HUDEP-2 (cell line): ENCODE measurements at regions not wholly inside any gene's neighbourhood (a gene's known extent, or its start where the extent isn't known, plus 50 kb on each side); places are given as distances from the start of the nearest gene placed in this dataset.
"Not testable (repeated sequence)": the region's sequence is repeated elsewhere in the genome, so short reads cannot be mapped to it uniquely, and the experiment has no call there.

Source experiments
- DNase-seq, 76 experiments: peaks; one replicate each; lab custom pipeline; 2025; ENCODE audit not compliant: unreplicated experiment in 76 of 76; lab: John Stamatoyannopoulos, UW

DNA sequence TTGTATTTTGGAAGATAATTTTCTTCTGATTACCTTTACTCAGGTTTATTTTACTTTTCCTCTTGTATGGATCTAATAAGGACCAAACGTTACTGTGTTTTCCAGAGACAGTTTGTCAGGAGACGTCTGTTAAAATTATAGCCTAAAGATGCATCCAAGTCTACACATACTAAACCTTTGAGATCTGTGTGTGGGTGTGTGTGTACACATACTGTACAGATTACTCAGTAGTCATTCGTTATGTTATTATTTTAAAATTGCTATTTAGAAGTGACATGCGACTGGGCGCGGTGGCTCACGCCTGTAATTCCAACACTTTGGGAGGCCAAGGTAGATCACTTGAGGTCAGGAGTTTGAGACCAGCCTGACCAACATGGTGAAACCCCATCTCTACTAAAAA lies 51.6 kb upstream of the CNTLN start:
- no peak for DNase-seq

DNA sequence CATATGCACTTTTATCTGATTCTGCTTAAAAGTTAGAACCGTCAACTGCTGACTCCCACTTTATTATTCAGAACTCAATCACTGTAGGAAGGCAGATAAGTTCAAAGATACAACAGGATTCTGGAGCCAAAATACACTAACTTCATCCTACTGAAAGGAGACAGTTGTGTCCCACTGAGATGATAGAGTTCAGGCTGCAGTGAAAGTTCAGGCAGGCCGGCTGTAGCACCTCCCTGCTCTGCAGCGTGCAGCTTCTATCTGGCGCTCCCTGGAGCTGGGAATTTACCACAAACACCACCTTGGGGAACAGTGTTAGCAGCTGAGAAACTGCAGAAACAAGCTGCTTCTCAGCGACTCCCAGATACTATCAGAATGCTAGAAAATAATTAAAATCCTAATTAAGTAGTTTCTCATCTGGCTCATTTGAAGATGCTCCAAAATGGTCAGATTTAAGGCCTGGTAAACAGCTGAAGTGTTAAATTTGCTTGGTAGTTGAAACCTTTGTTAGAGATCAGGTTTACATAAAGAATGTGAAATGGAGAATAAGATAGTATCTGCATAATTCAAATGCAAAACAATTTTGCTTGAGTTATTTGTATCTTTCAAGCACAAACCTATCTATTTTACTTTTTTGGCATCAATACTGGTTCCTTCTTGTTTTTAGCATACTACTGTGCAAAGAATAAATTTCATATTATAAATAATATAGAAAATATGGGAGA lies 52.3 kb upstream of the CNTLN start:
- no peak for DNase-seq

DNA sequence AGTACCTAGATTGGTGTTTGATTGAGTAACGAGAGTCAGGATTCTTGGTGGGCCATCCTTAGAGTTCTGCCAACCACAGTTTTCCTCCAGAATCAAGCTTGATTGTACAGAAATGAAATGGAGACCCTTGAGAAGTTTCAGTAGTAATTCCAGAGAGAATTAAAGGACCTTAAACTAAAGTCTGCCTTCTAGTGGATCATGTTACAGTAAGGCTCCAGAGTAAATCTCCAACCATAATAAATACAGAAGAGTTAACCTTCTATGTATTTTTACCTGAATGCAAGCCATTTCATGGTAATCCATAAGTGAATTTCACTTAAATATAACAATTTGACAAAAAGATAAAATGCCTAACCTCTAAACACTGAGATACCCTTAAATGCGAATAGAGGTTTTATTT lies 53.0 kb upstream of the CNTLN start:
- DNase-seq, result no peak

DNA sequence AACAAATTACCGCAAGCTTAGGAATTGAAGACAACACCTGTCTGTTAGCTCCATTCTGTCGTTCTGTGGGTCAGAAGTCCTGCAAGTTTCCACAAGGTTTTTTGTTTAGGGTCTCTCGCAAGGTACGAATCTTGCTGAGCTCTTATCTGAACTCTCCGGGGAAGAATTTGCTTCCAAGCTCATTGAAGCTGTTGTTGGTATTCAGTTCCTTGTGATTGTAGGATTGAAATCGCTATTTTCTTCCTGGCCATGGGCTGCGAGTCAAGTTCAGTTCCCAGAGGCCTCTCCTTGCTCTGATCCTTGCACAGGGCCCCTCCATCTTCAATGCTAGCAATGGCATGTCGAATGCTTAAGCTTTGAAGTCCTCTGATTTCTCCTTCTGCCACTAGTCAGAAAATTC lies 53.5 kb upstream of the CNTLN start:
- no peak for DNase-seq

DNA sequence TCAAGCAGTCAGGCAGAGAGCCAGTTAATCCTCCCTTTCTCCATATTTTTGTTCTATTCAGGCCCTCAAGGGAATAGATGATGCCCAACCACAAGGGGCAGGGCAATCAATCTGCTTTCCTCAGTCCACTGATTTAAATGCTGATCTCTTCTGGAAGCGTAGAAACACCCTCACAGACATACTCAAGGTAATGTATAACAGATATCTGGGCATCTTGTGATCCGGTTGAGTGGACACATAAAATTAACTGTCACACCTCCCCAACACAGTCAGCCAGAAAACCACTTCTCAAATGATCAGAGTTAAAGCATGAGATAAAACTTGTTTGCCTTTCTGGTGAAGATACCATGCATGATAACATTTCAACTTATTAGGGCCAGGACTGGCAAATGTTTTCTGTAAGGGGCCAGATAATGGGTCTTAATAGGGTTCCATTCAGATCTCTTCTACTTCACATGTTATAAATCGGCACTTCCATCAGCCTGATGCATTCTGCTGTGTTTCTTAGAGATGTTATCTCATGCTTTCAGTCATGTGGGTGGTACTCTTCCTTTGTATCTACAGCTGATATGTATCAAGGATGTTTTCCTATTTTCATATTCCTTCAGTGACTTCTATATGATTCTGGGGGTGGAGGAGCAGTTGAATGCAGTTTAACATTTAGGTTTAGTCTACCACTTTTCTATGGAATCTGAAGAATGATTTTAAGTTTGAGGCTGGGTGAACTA lies 58.9 kb upstream of the CNTLN start:
- no peak for DNase-seq

DNA sequence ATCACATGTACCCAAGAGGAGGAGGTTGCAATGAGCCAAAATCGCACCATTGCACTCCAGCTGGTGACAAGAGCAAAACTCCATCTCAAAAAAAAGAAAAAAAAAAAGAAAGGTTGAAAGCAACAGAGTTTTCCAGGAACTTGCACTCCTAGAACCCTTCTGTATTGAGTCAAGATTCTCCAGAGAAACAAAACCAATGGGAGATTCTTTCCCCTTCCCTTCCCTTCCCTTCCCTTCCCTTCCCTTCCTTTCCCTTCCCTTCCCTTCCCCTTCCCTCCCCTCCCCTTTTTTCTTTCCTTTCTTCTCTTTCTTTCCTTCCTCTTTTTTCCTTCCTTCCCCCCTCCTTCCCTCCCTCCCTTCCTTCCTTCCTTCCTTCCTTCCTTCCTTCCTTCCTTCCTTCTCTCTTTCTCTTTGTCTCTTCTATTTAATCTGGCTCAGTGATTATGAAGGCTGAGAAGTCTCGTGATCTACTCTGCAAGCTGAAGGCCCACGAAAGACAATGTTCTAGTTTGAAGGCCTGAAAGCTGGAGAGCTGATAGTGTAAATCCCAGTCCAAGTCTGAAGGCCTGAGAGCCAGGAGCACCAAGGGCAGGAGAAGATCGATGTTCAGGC lies 59.6 kb upstream of the CNTLN start:
- no peak for DNase-seq

DNA sequence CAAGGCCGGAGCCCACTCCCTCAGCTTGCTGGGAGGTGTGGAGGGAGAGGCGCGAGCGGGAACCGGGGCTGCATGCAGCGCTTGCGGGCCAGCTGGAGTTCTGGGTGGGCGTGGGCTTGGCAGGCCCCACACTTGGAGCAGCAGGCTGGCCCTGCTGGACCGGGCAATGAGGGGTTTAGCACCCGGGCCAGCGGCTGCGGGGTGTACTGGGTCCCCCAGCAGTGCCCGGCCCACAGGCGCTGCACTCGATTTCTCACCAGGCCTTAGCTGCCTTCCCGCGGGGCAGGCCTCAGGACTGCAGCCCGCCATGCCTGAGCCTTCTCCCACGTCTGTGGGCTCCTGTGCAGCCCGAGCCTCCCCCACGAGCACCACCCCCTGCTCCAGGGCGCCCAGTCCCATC lies 62.3 kb upstream of the CNTLN start:
- not testable (repeated sequence) for DNase-seq

- no peak for DNase-seq
These were observed 66.2 kb upstream of the CNTLN start for GRCh38 chr9:17068671-17069070.

DNA sequence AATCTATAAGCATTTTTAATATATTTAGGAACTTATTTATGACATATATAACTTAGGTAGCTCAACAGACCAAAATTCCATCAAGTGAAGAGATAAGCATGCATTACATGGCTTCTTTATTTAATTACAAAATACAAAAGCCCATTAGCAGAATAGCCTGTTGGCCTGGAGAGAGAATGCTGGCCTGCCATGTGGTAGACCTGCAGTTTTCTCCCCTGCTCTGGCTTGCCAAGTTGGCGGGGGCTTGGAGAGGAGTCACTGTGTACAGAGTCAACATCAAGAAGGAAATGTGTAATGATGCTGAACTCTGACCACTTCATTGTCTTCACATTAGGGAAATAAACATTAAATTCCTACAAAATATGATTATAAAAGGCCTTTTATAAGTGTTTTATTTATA lies 69.8 kb upstream of the CNTLN start:
- no peak for DNase-seq

DNA sequence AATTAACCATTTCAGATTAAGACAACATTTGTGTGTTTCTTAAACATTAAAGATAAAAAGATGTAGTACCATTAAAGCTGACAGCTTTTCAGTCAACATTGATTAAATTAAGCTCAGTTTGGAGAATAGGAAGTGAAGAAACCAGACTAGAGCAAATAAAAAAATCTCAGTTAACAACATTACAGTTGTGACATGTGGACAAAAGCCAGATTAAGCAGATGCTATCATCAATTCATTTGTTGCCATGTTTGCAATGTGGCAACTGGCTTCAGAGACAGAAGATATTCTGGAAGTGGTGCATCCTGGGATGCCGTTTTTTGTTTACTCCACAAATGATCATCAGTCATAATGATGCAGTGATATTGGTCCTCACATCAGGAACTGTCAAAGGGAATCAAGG lies 70.3 kb upstream of the CNTLN start:
- DNase-seq, result no peak

DNA sequence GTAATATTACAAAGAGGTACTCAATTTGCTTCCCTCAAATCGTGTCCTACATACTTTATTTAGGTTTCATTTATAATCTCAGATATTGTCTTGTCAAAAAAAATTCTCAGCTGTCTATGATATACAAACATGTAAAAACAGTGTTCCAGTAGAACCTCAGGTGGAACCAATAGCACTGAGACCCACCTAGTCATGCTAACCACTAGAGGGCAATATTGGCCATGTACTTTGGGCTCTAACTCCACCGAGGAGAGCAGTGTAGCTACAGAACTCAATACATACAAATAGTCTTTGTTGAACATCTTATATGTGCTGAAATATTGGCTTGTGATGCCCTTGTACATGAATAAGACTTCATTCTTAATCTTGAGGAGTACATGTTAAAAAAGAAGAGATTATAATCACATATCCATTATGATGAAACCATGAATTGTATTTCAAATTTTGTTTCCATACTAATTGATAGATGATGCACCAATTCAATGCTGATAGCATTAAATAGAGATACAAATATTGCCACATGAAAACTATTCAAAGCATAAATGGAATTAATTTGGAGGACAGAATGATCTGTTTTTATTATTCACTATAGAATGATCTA lies 71.2 kb upstream of the CNTLN start:
- peak in 31 of 76 experiments; percentile 1 to 60 (median 28) for DNase-seq

- no peak for DNase-seq
These were observed 72.3 kb upstream of the CNTLN start for GRCh38 chr9:17062497-17062896.

GRCh38 chr9:17060450-17060849 lies 74.4 kb upstream of the CNTLN start:
- no peak for DNase-seq

DNA sequence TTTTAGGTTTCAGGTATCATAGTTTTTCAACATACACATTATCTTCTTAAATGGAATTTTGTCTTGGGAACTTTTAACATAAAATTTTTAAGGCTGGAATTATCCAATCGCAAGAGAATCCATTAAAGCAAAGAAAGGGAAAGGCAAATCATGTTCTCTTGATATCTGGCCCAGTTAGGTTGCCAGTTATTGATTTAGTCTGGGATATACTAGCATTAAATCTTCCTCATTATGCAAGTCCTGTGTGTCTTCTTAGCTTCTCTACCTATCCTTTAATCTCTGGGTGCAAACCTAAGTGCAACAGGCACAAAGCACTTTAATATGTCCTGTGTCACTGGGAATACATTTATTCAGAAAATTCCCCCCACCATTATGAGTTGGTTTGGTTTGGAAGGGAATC lies 75.4 kb upstream of the CNTLN start:
- DNase-seq, result no peak

DNA sequence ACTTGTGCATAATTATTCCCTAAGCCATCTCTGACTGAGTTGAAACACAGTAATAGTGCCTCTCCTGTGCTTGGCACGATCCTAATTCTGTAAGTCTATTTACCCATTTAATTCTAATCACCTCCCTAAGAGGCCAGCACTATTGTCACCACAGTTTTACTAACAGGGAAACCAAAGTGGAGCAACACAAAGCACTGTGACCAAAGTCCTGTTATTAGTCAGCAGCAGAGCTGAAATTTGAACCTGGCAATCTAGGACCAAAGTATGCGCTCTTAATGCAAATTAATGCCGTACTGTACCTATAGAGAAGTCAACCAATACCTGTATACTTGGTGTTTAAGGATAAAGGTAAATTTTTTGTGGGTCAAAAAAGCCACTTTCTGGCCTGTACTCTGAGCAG lies 77.1 kb upstream of the CNTLN start:
- DNase-seq, result no peak

DNA sequence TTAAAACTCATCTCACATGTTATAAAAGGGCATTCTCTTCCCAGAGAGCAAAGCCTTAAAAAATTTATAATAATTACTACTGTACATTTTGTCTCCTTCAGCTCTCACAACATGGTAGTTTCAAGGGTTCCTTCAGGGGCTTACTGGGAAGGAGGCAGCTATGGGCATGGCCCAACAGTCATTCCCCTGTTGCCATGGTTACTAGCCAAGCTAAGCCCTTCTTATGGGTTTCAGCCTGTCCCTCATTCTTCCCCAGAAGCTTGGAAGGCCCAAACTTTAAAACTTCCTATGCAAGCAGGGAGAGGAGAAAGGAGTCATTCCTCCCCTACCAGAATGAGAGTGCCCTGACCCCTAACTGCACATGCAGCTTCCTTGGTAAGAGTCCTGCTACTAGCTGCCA lies 82.2 kb upstream of the CNTLN start:
- no peak for DNase-seq

DNA sequence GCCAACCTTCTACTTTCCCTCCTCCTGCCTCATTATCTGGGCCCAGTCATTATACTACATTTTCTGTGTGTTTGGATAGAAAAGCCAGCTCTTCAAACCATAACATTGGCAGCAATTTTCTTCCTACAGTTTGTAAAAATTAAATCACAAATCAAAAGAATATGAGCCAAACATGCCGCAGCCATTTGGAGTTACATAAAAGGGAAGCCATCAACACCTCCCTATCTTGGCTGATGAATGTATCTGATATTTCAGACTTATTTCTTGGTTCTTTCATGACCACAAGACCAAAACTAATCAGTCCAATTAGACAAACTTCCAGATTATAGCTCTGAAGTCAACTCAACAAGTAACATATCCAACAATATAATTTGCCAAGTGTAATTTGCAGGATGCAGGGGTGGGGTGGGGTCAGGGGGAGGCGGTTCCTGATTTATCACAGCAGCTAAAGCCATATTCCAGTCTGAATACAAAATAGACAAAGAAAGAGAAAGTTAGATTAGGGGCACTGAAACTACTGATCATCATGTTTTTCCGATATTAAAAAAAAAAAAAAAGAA lies 89.4 kb upstream of the CNTLN start:
- no peak for DNase-seq

DNA sequence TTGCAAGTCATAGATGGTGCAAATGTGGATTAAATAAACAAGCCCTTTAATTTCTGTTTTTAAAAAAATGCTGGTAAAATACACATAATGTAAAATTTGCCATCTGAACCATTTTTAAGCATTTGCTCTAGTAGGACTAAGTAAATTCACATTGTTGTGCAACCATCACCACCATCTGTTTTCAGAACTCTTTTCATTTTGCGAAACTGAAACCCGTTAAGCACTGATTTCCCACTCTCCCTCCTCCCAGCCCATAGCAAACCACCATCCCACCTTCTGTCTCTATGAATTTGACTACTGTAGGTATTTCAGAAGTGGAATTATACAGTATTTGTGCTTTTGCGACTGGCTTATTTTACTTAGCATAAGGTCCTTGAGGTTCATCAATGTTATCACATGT lies 103.3 kb upstream of the CNTLN start:
- no peak for DNase-seq

DNA sequence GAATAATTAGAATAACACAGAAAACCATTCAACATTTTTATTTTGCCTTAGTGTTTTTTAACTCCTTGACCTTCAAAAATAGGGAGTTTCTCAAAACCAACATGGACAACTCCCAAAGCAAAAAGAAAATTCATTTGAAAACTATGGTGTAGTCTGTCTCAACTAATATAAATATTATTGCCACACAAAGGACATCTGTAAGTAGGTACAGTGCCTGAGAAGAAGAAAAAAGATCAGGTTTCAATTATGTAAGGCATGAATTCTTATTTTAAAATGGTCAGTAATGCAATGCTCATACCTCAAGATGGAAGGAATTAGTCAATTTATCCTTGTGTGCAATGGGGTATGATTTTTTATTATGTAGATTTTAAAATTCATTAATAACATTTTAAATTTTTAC lies 109.6 kb upstream of the CNTLN start:
- DNase-seq, result no peak

DNA sequence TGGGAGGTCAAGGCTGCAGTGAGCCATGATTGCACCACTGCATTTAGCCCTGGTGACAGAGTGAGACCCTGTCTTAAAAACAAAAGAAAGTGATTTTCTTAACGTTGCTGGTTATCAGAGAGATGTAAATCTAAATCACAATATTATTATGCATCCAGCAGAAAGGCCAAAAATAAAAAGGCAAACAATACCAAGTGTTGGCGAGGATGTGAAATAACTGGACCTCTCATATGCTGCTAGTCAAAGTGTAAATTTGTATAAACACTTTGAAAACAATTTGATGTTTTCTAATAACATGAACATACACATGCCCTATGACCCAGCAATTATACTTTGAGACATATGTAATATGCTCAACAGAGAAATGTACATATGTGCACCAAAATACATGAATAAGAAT lies 110.7 kb upstream of the CNTLN start:
- no peak for DNase-seq

DNA sequence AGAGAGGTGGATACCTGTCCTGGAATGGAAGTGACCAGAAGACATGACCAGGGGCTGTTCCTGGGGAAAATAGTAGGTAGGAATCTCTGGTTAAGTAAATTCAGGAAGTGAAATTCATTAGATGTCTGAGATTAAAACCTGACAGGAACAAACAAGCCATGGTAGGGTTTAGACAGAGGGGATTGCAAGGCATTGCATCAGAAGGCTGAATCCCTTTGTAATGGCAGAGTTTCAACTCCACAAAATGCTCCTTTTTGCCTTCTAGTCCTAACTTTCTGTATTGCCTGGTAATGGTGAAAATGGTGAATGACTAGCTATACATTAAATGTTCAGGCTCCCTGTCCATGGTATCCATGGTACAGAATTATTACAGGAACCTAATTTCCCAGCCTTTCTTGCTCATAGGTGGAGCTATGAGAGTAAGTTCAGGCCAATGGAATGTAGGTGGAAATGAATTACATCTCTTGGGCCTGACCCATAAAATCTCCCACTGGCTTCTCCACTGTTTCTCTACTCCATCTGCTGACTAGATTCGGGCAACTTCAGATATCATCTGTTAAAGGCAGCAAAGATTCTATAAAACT lies 113.4 kb upstream of the CNTLN start:
- DNase-seq, result no peak
